Adrenal gland (tissue), 9 donors: ENCODE measurements at regions not wholly inside any gene's neighbourhood (a gene's known extent, or its start where the extent isn't known, plus 50 kb on each side); places are given as distances from the start of the nearest gene placed in this dataset.

ENCODE experiments used
- DNase-seq, 7 donors: peaks; one replicate each; pipeline ENCODE4 v3.0.0-alpha.2; 2019 to 2020
- H3K27ac ChIP-seq, 5 donors: fragments of 200-600 bp; sonication (generic) in 4 of 5; 1 replicate in 3 of 5; 2 replicates in 2 of 5; pipeline versions ENCODE4 v1.5.1 to v1.8.0; 2016 to 2020; ENCODE audit warnings: mild to moderate bottlenecking in 1 of 5
- H3K27me3 ChIP-seq: fragments of 200-600 bp; 2 replicates; pipeline ENCODE4 v1.8.0; 2021
- H3K36me3 ChIP-seq, 2 donors: fragments of 200-600 bp; replicated peaks in 1 of 2; 1 replicate in 1 of 2; 2 replicates in 1 of 2; pipeline versions ENCODE4 v1.5.1 to v1.8.0; 2018 to 2022
- H3K4me1 ChIP-seq, 2 donors: fragments of 200-600 bp; replicated peaks in 1 of 2; 1 replicate in 1 of 2; 2 replicates in 1 of 2; pipeline versions ENCODE4 v1.5.1 to v1.8.0; 2018 to 2021
- H3K4me3 ChIP-seq, 4 donors: fragments of 200-600 bp; sonication (generic) in 3 of 4; one replicate each; pipeline ENCODE4 v1.5.1; 2016 to 2018
- H3K9me3 ChIP-seq, 3 donors: fragments of 200-600 bp; sonication (generic) in 1 of 3; replicated peaks in 1 of 3; 1 replicate in 2 of 3; 2 replicates in 1 of 3; pipeline versions ENCODE4 v1.5.1 to v1.8.0; 2016 to 2021
- POLR2A ChIP-seq, 2 donors: fragments of 450-650 bp; IDR thresholded peaks; one replicate each; pipeline ENCODE4 v1.6.1; 2017; ENCODE audit warnings: antibody characterized with exemption in 2 of 2, mild to moderate bottlenecking in 2 of 2, moderate library complexity in 1 of 2
- WGBS, 4 donors: extraction: QIAGEN DNeasy Blood & Tissue Kit in 2 of 4; methylation state at CpG; one replicate each; pipeline versions ENCODE4 v1.1.5 to v1.1.7; 2013 to 2017; 5-methylcytosine and 5-hydroxymethylcytosine counted together
- intact Hi-C, 2 donors: fragments of 100-400 bp; cut with DNase I; formaldehyde crosslinking; loops; one replicate each; pipeline versions ENCODE4 v1.14.1 to v1.15.0; 2022 to 2023
- TF ChIP-seq, protein P1 (sequence below), 6 experiments: fragments of 450-650 bp in 4 of 6; fragments of 200-600 bp in 2 of 6; sonication (generic) in 1 of 6; IDR thresholded peaks; 1 replicate in 5 of 6; 2 replicates in 1 of 6; pipeline versions ENCODE4 v1.5.1 to v1.8.0; 2016 to 2021; ENCODE audit warnings: antibody characterized with exemption in 6 of 6, mild to moderate bottlenecking in 2 of 6, moderate library complexity in 1 of 6
- donor health status: healthy with polysubstance abuse.
- donor health status: Bipolar disorder and iron deficiency.
- donor health status: DM: yes; HTN: yes; CAD: no.
- donor health status: DM: no; HTN: no; CAD: no.
- donor health status: DM: no; HTN: no; CAD: no.

DNA sequence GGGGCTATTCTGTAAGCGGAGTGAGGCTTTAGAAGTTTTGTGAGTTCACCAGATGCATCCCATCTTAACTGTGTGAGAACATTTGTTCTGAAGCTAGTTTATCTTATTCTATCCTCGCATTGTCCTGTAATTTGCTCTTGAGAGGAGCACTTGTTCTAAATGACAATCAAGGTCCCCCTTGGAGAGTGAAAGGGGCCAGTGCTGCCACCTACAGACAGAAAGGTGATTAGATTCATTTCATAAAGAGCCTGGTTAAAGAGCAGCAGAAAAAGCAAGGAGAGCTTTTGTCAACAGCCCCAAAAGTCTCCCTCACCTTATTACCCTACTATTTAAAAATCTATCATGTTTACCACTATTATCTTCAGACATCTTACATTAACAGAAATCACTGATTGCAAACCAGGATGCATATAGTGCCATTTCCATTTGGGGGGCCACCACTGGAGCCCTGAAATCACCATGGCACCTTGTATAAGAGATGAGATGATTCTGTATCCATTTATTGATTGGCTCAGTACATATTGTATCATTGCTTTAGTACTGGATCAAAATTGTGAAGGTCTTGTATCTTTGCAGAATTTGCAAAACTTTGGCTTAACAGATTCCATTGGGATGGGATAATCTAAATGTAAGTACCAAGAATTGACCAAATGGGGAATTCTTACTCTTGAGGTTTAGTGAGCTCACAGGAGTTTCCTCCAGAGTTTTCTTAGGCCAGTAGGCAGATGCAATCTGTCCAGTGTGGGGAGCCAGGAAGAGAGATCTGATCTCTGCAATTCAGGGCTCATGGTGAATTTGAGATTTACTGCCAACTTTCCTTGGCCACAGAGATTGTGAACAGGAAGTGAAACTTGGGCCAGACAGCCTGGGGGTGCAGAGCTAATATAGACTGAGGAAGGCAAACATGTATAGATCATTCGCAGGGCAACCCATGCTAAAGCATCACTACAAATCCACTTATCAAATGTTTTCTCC is 64.3 kb upstream of the TRABD2B start:
- peak; percentile 35 to 81 (median 56) for DNase-seq
- Histone ChIP-seq H3K9me3 (no peaks in the 10 kb centered on the region), H3K27ac (no peak overlapping the region), H3K36me3 (no peaks in the 10 kb centered on the region), H3K4me1 (no peaks in the 10 kb centered on the region), H3K4me3 (no peak overlapping the region), H3K27me3 (no peaks in the 10 kb centered on the region)
- TF ChIP-seq POLR2A (IDR thresholded peaks at IDR 0.05), result no peak
- TF ChIP-seq, protein P1, sequence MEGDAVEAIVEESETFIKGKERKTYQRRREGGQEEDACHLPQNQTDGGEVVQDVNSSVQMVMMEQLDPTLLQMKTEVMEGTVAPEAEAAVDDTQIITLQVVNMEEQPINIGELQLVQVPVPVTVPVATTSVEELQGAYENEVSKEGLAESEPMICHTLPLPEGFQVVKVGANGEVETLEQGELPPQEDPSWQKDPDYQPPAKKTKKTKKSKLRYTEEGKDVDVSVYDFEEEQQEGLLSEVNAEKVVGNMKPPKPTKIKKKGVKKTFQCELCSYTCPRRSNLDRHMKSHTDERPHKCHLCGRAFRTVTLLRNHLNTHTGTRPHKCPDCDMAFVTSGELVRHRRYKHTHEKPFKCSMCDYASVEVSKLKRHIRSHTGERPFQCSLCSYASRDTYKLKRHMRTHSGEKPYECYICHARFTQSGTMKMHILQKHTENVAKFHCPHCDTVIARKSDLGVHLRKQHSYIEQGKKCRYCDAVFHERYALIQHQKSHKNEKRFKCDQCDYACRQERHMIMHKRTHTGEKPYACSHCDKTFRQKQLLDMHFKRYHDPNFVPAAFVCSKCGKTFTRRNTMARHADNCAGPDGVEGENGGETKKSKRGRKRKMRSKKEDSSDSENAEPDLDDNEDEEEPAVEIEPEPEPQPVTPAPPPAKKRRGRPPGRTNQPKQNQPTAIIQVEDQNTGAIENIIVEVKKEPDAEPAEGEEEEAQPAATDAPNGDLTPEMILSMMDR (IDR thresholded peaks at IDR 0.05), result peak; percentile 46 to 73 (median 61)
- WGBS, 4 donors, result 50 to 62% (median 58%) methylated on average over 3 of the region's 3 CpGs
- intact Hi-C loops, result loop anchor here in 1 of 2 donors (5.0 kb wide), 2 partner anchors 64 to 324 kb away; partner anchors contain the start of gene TRABD2B

DNA sequence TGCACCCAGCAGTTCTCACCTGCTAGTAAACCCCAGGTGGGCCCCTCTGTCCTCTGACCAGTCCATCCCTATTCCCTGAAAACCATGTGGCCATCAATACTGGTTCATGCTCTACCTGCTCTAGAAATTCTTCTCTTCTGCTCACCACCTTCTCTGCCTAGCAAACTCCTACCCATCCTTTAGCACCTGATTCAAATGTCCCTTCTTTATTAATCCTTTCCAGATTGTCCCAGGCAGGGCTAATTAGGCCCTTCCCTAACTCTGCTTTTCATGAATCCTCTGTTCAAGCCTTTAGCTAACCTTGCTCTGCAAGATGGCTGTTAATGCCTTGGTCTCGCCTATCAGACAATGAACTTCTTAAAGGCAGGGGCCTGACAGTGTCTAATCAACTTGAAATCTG is 62.1 kb upstream of the TRABD2B start:
- no peaks in the 10 kb centered on the region for H3K36me3 ChIP-seq
- no peaks in the 10 kb centered on the region for H3K9me3 ChIP-seq
- TF ChIP-seq, protein P1 (IDR thresholded peaks at IDR 0.05), result no peak
- DNase-seq, result no peak
- no peak overlapping the region for H3K27ac ChIP-seq
- intact Hi-C loops, result loop anchor here in 1 of 2 donors (10.0 kb wide), 1 partner anchor 54 kb away; no protein-coding TSS in a partner anchor
- H3K4me1 ChIP-seq, result no peaks in the 10 kb centered on the region
- WGBS, 4 donors, result 87 to 100% (median 96%) methylated on average over 1 of the region's 1 CpG
- H3K27me3 ChIP-seq, result no peaks in the 10 kb centered on the region
- no peak overlapping the region for H3K4me3 ChIP-seq

DNA sequence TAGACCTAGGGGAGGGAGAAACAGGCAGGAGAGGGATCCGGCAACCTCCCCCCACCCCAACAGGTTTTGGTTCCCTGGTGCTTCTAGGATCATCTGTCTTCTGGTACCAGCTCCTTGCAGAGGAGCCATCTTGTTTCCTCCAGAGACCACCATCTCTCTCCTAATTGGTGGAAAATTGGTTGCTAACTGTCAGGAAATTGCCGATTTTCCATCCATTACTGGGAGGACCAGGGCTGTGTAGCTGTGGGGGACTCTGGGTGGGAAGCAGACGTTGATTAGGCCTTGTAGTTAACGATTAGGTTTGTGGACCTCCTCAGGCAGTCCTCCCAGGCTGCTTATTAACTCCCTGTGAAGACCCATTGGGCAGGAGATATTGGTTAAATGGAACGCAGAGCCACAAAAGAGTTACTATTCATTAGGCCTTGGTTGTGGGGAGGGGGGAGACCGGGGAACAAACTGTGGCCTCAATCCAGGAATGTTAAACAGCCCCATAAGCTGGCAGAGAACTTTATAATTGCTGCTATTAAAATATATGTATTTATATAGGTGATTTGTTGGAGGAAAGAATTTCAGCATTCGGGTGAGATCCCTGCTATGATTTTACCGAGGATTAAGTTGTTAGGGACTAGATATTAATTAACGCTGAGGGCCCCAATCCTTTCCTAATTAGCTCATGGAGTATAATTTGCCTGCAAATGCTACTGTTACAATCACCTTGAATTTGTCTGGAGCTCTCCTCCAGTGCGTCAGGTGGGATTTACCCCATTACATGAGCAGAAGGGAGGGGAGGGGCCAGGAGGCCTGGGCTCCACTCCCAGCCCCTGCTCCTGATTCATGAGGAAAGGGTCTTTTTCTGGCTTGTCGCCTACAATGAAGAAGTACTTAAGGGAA is 61.2 kb upstream of the TRABD2B start:
- WGBS, 4 donors, result 81 to 87% (median 86%) methylated on average over 11 of the region's 11 CpGs
- Histone ChIP-seq H3K4me1 (no peaks in the 10 kb centered on the region), H3K9me3 (no peaks in the 10 kb centered on the region), H3K27ac (no peak overlapping the region), H3K36me3 (no peaks in the 10 kb centered on the region), H3K4me3 (no peak overlapping the region), H3K27me3 (no peaks in the 10 kb centered on the region)
- intact Hi-C loops, result loop anchor here in 1 of 2 donors (10.0 kb wide), 1 partner anchor 54 kb away; no protein-coding TSS in a partner anchor
- DNase-seq, result no peak
- TF ChIP-seq, protein P1 (IDR thresholded peaks at IDR 0.05), result no peak
- TF ChIP-seq POLR2A (IDR thresholded peaks at IDR 0.05), result no peak

DNA sequence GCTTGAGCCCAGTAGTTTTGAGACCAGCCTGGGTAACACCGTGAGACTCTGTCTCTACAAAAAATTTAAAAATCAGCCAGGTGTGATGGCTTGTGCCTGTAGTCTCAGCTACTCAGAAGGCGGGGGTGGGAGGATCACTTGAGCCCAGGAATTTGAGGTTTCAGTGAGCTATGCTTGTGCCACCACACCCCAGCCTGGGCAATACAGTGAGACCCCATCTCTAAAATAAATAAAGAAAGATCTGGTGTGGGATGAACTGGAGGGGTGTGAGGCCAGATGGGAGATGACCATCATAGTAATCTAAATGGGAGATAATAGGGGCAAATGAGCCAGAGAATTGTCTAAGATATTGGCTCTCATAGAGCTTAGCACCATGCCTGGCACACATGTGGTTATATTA is 60.1 kb upstream of the TRABD2B start:
- Histone ChIP-seq H3K9me3 (no peaks in the 10 kb centered on the region), H3K27me3 (no peaks in the 10 kb centered on the region), H3K27ac (no peak overlapping the region), H3K4me1 (no peaks in the 10 kb centered on the region), H3K4me3 (no peak overlapping the region), H3K36me3 (no peaks in the 10 kb centered on the region)
- intact Hi-C loops, result loop anchor here in 1 of 2 donors (10.0 kb wide), 1 partner anchor 52 kb away; no protein-coding TSS in a partner anchor
- no peak for TF ChIP-seq POLR2A (IDR thresholded peaks at IDR 0.05)
- TF ChIP-seq, protein P1 (IDR thresholded peaks at IDR 0.05), result no peak
- no peak for DNase-seq
- WGBS, 4 donors, result 84 to 94% (median 93%) methylated on average over 2 of the region's 2 CpGs
